DND-41 (cell line): ENCODE measurements at regions not wholly inside any gene's neighbourhood (a gene's known extent, or its start where the extent isn't known, plus 50 kb on each side); places are given as distances from the start of the nearest gene placed in this dataset.

Source experiments
- ATAC-seq: fragments of 200-7000 bp; cut with Tn5 transposase; 3 replicates; pipeline ENCODE4 v1.9.1; 2021; ENCODE audit warnings: low read depth; ENCODE audit not compliant: insufficient read depth
- DNase-seq: peaks from one replicate; pipeline ENCODE4 v3.0.0-alpha.2; 2020
- H2AFZ ChIP-seq: 2 replicates; pipeline ENCODE4 v1.6.0; 2012; ENCODE audit warnings: low read depth, low read length
- H3K27ac ChIP-seq: 2 replicates; pipeline ENCODE4 v1.5.1; 2012; ENCODE audit warnings: low read length, inconsistent platforms
- H3K27me3 ChIP-seq: fragments of 200-600 bp; sonication (generic); 2 replicates; pipeline ENCODE4 v1.6.0; 2012; ENCODE audit warnings: low read length, mild to moderate bottlenecking, inconsistent platforms; ENCODE audit not compliant: insufficient read depth, poor library complexity
- H3K36me3 ChIP-seq: 2 replicates; pipeline ENCODE4 v1.5.1; 2012; ENCODE audit warnings: low read length, inconsistent platforms; ENCODE audit not compliant: insufficient read depth
- H3K4me1 ChIP-seq: 2 replicates; pipeline ENCODE4 v1.5.1; 2012; ENCODE audit warnings: mild to moderate bottlenecking, low read length; ENCODE audit not compliant: insufficient read depth
- H3K4me2 ChIP-seq: 2 replicates; pipeline ENCODE4 v1.6.0; 2012; ENCODE audit warnings: mild to moderate bottlenecking, moderate library complexity, low read length, inconsistent platforms; ENCODE audit not compliant: insufficient read depth
- H3K4me3 ChIP-seq, 2 experiments: fragments of 200-600 bp in 1 of 2; shearing (Covaris generic) in 1 of 2; 2 replicates each; pipeline ENCODE4 v1.5.1; 2012 to 2016; ENCODE audit warnings: inconsistent platforms in 2 of 2, low read length in 2 of 2, mild to moderate bottlenecking in 2 of 2, low read depth in 1 of 2, moderate library complexity in 1 of 2
- H3K79me2 ChIP-seq: 2 replicates; pipeline ENCODE4 v1.6.0; 2012; ENCODE audit warnings: low read length, inconsistent platforms; ENCODE audit not compliant: insufficient read depth
- H3K9ac ChIP-seq: 2 replicates; pipeline ENCODE4 v1.6.0; 2012; ENCODE audit warnings: low read depth, mild to moderate bottlenecking, inconsistent platforms, low read length, moderate library complexity
- H3K9me3 ChIP-seq: 2 replicates; pipeline ENCODE4 v1.5.1; 2012; ENCODE audit warnings: low read length, moderate library complexity, mild to moderate bottlenecking, inconsistent platforms; ENCODE audit not compliant: insufficient read depth, severe bottlenecking
- H4K20me1 ChIP-seq: 2 replicates; pipeline ENCODE4 v1.6.0; 2012; ENCODE audit warnings: low read length; ENCODE audit not compliant: insufficient read depth
- CTCF ChIP-seq: IDR thresholded peaks from 2 replicates; pipeline ENCODE4 v1.5.1; 2012; ENCODE audit warnings: borderline replicate concordance, low read length, moderate library complexity, mild to moderate bottlenecking; ENCODE audit not compliant: poor library complexity, severe bottlenecking; ENCODE audit errors: extremely low read depth
- EZH2 ChIP-seq: IDR thresholded peaks from 3 replicates; pipeline ENCODE4 v1.6.1; 2012; ENCODE audit warnings: borderline replicate concordance, low read depth, mild to moderate bottlenecking, moderate library complexity, low read length, inconsistent platforms; ENCODE audit not compliant: severe bottlenecking

GRCh38 chr12:22396735-22397134 is 62.2 kb upstream of the ST8SIA1 start:
- no peaks in the 10 kb centered on the region for H3K9me3 ChIP-seq
- no peaks in the 10 kb centered on the region for H3K36me3 ChIP-seq
- H3K9ac ChIP-seq, result no peak overlapping the region
- DNase-seq (no peak), ATAC-seq (no peak)
- H3K27me3 ChIP-seq, result no peaks in the 10 kb centered on the region
- H3K4me1 ChIP-seq, result peaks cover 11% of the 10 kb centered on the region
- H4K20me1 ChIP-seq, result no peaks in the 10 kb centered on the region
- H2AFZ ChIP-seq, result no peak overlapping the region
- no peaks in the 10 kb centered on the region for H3K79me2 ChIP-seq
- no peak overlapping the region for H3K27ac ChIP-seq
- H3K4me3 ChIP-seq, result no peak overlapping the region
- no peak overlapping the region for H3K4me2 ChIP-seq
- TF ChIP-seq CTCF, result no peak

- no peak overlapping the region for H3K9ac ChIP-seq
- ATAC-seq (peak; percentile 52), DNase-seq (no peak)
- H3K36me3 ChIP-seq, result no peaks in the 10 kb centered on the region
- H4K20me1 ChIP-seq, result no peaks in the 10 kb centered on the region
- H2AFZ ChIP-seq, result no peak overlapping the region
- peaks cover 11% of the 10 kb centered on the region for H3K4me1 ChIP-seq
- H3K27me3 ChIP-seq, result no peaks in the 10 kb centered on the region
- no peak overlapping the region for H3K27ac ChIP-seq
- TF ChIP-seq EZH2 (no peak), CTCF (no peak)
- no peak overlapping the region for H3K4me2 ChIP-seq
- H3K79me2 ChIP-seq, result no peaks in the 10 kb centered on the region
- H3K9me3 ChIP-seq, result no peaks in the 10 kb centered on the region
- no peak overlapping the region for H3K4me3 ChIP-seq
These were observed 61.7 kb upstream of the ST8SIA1 start for GRCh38 chr12:22396253-22396652.

GRCh38 chr12:22395666-22396065 is 61.2 kb upstream of the ST8SIA1 start:
- H3K4me3 ChIP-seq, result no peak overlapping the region
- H3K9me3 ChIP-seq, result no peaks in the 10 kb centered on the region
- DNase-seq (no peak), ATAC-seq (no peak)
- H3K4me1 ChIP-seq, result peaks cover 11% of the 10 kb centered on the region
- no peaks in the 10 kb centered on the region for H4K20me1 ChIP-seq
- no peaks in the 10 kb centered on the region for H3K79me2 ChIP-seq
- H2AFZ ChIP-seq, result no peak overlapping the region
- no peak overlapping the region for H3K4me2 ChIP-seq
- H3K9ac ChIP-seq, result no peak overlapping the region
- H3K27me3 ChIP-seq, result no peaks in the 10 kb centered on the region
- no peaks in the 10 kb centered on the region for H3K36me3 ChIP-seq
- no peak for TF ChIP-seq EZH2
- no peak overlapping the region for H3K27ac ChIP-seq
